ENCODE measurements at regions not wholly inside any gene's neighbourhood (a gene's known extent, or its start where the extent isn't known, plus 50 kb on each side); places are given as distances from the start of the nearest gene placed in this dataset.

- TF ChIP-seq, protein P1, sequence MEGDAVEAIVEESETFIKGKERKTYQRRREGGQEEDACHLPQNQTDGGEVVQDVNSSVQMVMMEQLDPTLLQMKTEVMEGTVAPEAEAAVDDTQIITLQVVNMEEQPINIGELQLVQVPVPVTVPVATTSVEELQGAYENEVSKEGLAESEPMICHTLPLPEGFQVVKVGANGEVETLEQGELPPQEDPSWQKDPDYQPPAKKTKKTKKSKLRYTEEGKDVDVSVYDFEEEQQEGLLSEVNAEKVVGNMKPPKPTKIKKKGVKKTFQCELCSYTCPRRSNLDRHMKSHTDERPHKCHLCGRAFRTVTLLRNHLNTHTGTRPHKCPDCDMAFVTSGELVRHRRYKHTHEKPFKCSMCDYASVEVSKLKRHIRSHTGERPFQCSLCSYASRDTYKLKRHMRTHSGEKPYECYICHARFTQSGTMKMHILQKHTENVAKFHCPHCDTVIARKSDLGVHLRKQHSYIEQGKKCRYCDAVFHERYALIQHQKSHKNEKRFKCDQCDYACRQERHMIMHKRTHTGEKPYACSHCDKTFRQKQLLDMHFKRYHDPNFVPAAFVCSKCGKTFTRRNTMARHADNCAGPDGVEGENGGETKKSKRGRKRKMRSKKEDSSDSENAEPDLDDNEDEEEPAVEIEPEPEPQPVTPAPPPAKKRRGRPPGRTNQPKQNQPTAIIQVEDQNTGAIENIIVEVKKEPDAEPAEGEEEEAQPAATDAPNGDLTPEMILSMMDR (IDR thresholded peaks at IDR 0.05), result no peak
- no peak for TF ChIP-seq POLR2A (IDR thresholded peaks at IDR 0.05)
Observed at GRCh38 chr10:71014021-71014805, 125.8 kb upstream of the PCBD1 start.

Measured in testis (tissue), 2 donors.